Activated CD4-positive, alpha-beta T cell treated with anti-CD3 and anti-CD28 coated beads for 36 hours (primary cell): ENCODE measurements at regions not wholly inside any gene's neighbourhood (a gene's known extent, or its start where the extent isn't known, plus 50 kb on each side); places are given as distances from the start of the nearest gene placed in this dataset.
"Not testable (repeated sequence)": the region's sequence is repeated elsewhere in the genome, so short reads cannot be mapped to it uniquely, and the experiment has no call there.

Experiments
- ATAC-seq: fragments of 200-7000 bp; cut with Tn5 transposase; one replicate; pipeline ENCODE4 v1.10.0; 2021; ENCODE audit warnings: mild to moderate bottlenecking, moderate library complexity
- CTCF ChIA-PET: fragments of 350-600 bp; sonication (Branson Sonifier 250); formaldehyde crosslinking; loops from one replicate; lab custom pipeline; 2021; ENCODE audit warnings: antibody characterized with exemption; lab: Charles Lee
- POLR2A ChIA-PET: fragments of 350-600 bp; sonication (Branson Sonifier 250); formaldehyde crosslinking; loops from one replicate; lab custom pipeline; 2021; ENCODE audit warnings: antibody characterized with exemption, inconsistent platforms; lab: Charles Lee
- DNase-seq: peaks from one replicate; pipeline ENCODE4 v3.0.0-alpha.2; 2020
- H3K27ac Mint-ChIP-seq: one replicate; pipeline ENCODE4 v1.8.0; 2021; ENCODE audit warnings: mixed read lengths
- H3K27me3 Mint-ChIP-seq: one replicate; pipeline ENCODE4 v1.8.0; 2021; ENCODE audit warnings: mixed read lengths
- H3K36me3 Mint-ChIP-seq: one replicate; pipeline ENCODE4 v1.8.0; 2021; ENCODE audit warnings: low read depth, mixed read lengths
- H3K4me1 Mint-ChIP-seq: one replicate; pipeline ENCODE4 v1.8.0; 2021; ENCODE audit warnings: mixed read lengths
- H3K4me3 Mint-ChIP-seq: one replicate; pipeline ENCODE4 v1.8.0; 2021; ENCODE audit warnings: mild to moderate bottlenecking, moderate library complexity, mixed read lengths
- H3K9me3 Mint-ChIP-seq: one replicate; pipeline ENCODE4 v1.8.0; 2021; ENCODE audit warnings: low read depth, mixed read lengths
- intact Hi-C, 2 experiments: fragments of 100-400 bp; cut with DNase I in 1 of 2; cut with micrococcal nuclease in 1 of 2; formaldehyde crosslinking; loops; one replicate each; pipeline versions ENCODE4 v1.14.2 to v1.15.1; 2022 to 2024; cut with DNase I, micrococcal nuclease

- DNase-seq, ATAC-seq, H3K4me1 Mint-ChIP-seq, intact Hi-C loops, H3K27me3 Mint-ChIP-seq, H3K27ac Mint-ChIP-seq, CTCF ChIA-PET, H3K4me3 Mint-ChIP-seq, H3K36me3 Mint-ChIP-seq, POLR2A ChIA-PET: not testable (repeated sequence)
- H3K9me3 Mint-ChIP-seq: peaks cover 24% of the 10 kb centered on the region
These were observed 483.8 kb downstream of the ADCYAP1 start for GRCh38 chr18:1388468-1388867.

- H3K27ac Mint-ChIP-seq: no peak overlapping the region
- H3K4me1 Mint-ChIP-seq: no peaks in the 10 kb centered on the region
- H3K9me3 Mint-ChIP-seq: peaks cover 11% of the 10 kb centered on the region
- ChIA-PET POLR2A (no interaction called here), CTCF (no interaction called here)
- no peaks in the 10 kb centered on the region for H3K36me3 Mint-ChIP-seq
- peaks cover 2% of the 10 kb centered on the region for H3K27me3 Mint-ChIP-seq
- ATAC-seq (no peak), DNase-seq (no peak)
- intact Hi-C loops: loop anchor here in 1 of 2 experiments (10.0 kb wide), 1 partner anchor 257 kb away; no protein-coding TSS in a partner anchor
- no peak overlapping the region for H3K4me3 Mint-ChIP-seq
These were observed 487.4 kb downstream of the ADCYAP1 start for GRCh38 chr18:1392046-1392445.

GRCh38 chr18:1392865-1393734 is 488.4 kb downstream of the ADCYAP1 start:
- ATAC-seq (no peak), DNase-seq (no peak)
- H3K9me3 Mint-ChIP-seq: peaks cover 5% of the 10 kb centered on the region
- POLR2A ChIA-PET: no interaction called here
- no peak overlapping the region for H3K4me3 Mint-ChIP-seq
- intact Hi-C loops: loop anchor here in 1 of 2 experiments (10.0 kb wide), 1 partner anchor 258 kb away; no protein-coding TSS in a partner anchor
- CTCF ChIA-PET: no interaction called here
- peaks cover 2% of the 10 kb centered on the region for H3K27me3 Mint-ChIP-seq
- H3K36me3 Mint-ChIP-seq: no peaks in the 10 kb centered on the region
- H3K4me1 Mint-ChIP-seq: no peaks in the 10 kb centered on the region
- H3K27ac Mint-ChIP-seq: no peak overlapping the region

- peaks cover 5% of the 10 kb centered on the region for H3K9me3 Mint-ChIP-seq
- H3K4me1 Mint-ChIP-seq: no peaks in the 10 kb centered on the region
- DNase-seq (no peak), ATAC-seq (no peak)
- H3K36me3 Mint-ChIP-seq: no peaks in the 10 kb centered on the region
- H3K27ac Mint-ChIP-seq: no peak overlapping the region
- H3K27me3 Mint-ChIP-seq: peaks cover 2% of the 10 kb centered on the region
- intact Hi-C loops: loop anchor here in 1 of 2 experiments (10.0 kb wide), 1 partner anchor 259 kb away; no protein-coding TSS in a partner anchor
- no peak overlapping the region for H3K4me3 Mint-ChIP-seq
- POLR2A ChIA-PET: no interaction called here
- CTCF ChIA-PET: no interaction called here
These were observed 489.3 kb downstream of the ADCYAP1 start for GRCh38 chr18:1393929-1394328.

GRCh38 chr18:1394426-1394825 is 489.8 kb downstream of the ADCYAP1 start:
- ATAC-seq (no peak), DNase-seq (no peak)
- no peaks in the 10 kb centered on the region for H3K36me3 Mint-ChIP-seq
- intact Hi-C loops: loop anchor here in 1 of 2 experiments (10.0 kb wide), 1 partner anchor 260 kb away; no protein-coding TSS in a partner anchor
- peaks cover 3% of the 10 kb centered on the region for H3K9me3 Mint-ChIP-seq
- H3K4me1 Mint-ChIP-seq: no peaks in the 10 kb centered on the region
- H3K27ac Mint-ChIP-seq: no peak overlapping the region
- peaks cover 2% of the 10 kb centered on the region for H3K27me3 Mint-ChIP-seq
- ChIA-PET POLR2A (no interaction called here), CTCF (no interaction called here)
- no peak overlapping the region for H3K4me3 Mint-ChIP-seq

DNA sequence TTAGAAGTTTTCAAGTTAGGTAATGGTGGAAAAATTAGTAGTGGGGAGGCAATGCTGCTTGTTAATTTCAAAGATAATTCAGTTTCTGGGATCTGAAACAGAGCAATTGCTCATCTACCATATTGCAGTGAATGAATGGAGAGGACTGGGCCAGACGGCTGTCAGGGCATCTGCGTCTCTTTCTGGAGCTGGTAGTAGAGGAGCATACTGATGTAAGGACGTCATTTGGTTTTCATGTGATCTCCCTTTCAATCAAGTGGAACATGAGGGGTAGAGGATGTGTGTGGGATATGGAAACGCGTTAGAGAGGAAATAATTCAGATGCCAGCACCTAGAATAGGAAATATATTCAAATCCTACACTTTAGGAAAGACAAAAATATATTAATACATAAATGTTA is 490.3 kb downstream of the ADCYAP1 start:
- ATAC-seq: no peak
- no peak for DNase-seq
- ChIA-PET CTCF (no interaction called here), POLR2A (no interaction called here)
- H3K27ac Mint-ChIP-seq: no peak overlapping the region
- H3K27me3 Mint-ChIP-seq: peaks cover 2% of the 10 kb centered on the region
- H3K4me1 Mint-ChIP-seq: no peaks in the 10 kb centered on the region
- intact Hi-C loops: loop anchor here in 1 of 2 experiments (10.0 kb wide), 1 partner anchor 260 kb away; no protein-coding TSS in a partner anchor
- no peak overlapping the region for H3K4me3 Mint-ChIP-seq
- H3K9me3 Mint-ChIP-seq: peaks cover 3% of the 10 kb centered on the region
- H3K36me3 Mint-ChIP-seq: no peaks in the 10 kb centered on the region

DNA sequence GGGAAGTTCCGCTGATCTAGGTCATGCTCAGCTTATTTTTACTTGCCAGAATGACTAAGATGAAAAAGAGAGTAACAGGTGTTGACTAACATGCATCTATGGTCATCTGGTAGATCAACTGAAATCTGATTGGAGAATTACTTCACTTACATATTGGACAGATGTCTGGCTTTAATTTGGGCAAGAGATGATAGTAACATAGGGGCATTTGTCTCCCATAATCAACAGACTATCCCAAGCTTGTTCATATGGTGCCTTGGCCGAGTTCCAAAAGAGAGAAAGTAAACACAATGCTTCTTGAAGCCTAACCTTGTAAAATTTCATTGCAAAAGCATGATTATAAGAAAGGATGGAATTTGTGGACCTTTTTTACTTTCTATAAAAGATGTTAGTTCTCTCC is 503.7 kb downstream of the ADCYAP1 start:
- intact Hi-C loops: no loop called here
- DNase-seq: no peak
- ATAC-seq: no peak
- no peak overlapping the region for H3K4me3 Mint-ChIP-seq
- no peak overlapping the region for H3K27ac Mint-ChIP-seq
- no peaks in the 10 kb centered on the region for H3K4me1 Mint-ChIP-seq
- no peaks in the 10 kb centered on the region for H3K9me3 Mint-ChIP-seq
- no peaks in the 10 kb centered on the region for H3K27me3 Mint-ChIP-seq
- H3K36me3 Mint-ChIP-seq: no peaks in the 10 kb centered on the region
- ChIA-PET CTCF (no interaction called here), POLR2A (no interaction called here)

DNA sequence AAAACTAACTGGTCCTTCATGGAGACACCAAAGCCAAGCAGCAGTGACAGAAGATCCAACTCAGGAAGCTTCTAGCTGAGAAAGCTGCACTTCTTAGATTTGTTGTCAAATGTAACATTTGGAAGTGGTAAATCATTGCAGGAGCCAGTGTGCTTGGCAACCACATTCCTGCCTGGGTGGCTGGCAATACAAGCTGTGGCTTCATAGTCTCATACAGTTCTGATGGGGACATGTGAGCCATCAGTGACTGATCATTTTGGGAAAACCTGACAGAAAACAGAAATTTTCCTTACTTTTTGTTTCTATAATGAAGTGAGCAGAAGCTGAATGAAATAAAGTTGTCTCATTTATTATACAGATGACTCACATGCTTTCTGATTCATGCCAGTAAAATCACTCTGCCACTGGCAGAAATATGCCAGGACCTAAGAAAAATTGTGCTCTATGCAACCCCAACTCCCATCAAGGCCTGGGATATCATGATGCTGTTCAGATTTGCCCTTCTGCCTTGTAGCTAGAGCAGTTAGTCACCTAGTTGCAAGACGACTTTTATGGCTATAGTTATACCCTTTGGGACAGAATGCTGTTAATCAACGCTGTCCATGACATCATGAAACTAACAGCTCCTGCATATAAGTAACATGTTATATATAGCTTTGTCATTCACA is 508.1 kb downstream of the ADCYAP1 start:
- Mint-ChIP-seq H3K4me3 (no peak overlapping the region), H3K9me3 (peaks cover 1% of the 10 kb centered on the region), H3K36me3 (no peaks in the 10 kb centered on the region), H3K27me3 (no peaks in the 10 kb centered on the region), H3K27ac (no peak overlapping the region), H3K4me1 (no peaks in the 10 kb centered on the region)
- ATAC-seq (no peak), DNase-seq (no peak)
- intact Hi-C loops: no loop called here
- ChIA-PET POLR2A (no interaction called here), CTCF (interaction anchor here (0.6 kb wide), 1 partner anchor 170 kb away, joined by 3 read pairs; no protein-coding TSS in a partner anchor)

- Mint-ChIP-seq H3K36me3 (no peaks in the 10 kb centered on the region), H3K4me1 (no peaks in the 10 kb centered on the region), H3K27ac (no peak overlapping the region), H3K27me3 (no peaks in the 10 kb centered on the region), H3K4me3 (no peak overlapping the region), H3K9me3 (peaks cover 1% of the 10 kb centered on the region)
- no peak for DNase-seq
- CTCF ChIA-PET: no interaction called here
- intact Hi-C loops: no loop called here
- POLR2A ChIA-PET: no interaction called here
- no peak for ATAC-seq
These were observed 508.6 kb downstream of the ADCYAP1 start for GRCh38 chr18:1413323-1413675.

DNA sequence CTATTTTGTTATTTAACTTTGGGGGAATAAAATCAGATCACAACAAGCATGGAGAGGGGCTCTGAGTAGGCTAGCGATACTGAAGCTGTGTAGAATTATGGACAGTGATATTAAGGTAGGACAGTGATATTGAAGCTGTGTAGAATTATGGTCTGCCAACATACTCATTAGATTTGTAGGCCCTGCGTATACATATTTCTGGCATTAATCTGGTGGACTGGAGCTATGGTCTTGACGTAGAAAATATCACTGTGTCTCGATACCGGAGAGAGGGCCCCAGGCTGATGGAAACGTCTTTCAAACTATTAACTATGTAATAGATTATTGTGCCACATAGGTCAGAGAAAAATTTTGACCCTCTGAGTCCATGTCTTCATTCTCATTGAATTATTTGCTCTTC is 511.4 kb downstream of the ADCYAP1 start:
- DNase-seq (no peak), ATAC-seq (no peak)
- intact Hi-C loops: no loop called here
- H3K4me1 Mint-ChIP-seq: no peaks in the 10 kb centered on the region
- no peaks in the 10 kb centered on the region for H3K27me3 Mint-ChIP-seq
- POLR2A ChIA-PET: no interaction called here
- peaks cover 1% of the 10 kb centered on the region for H3K9me3 Mint-ChIP-seq
- H3K27ac Mint-ChIP-seq: no peak overlapping the region
- no peaks in the 10 kb centered on the region for H3K36me3 Mint-ChIP-seq
- H3K4me3 Mint-ChIP-seq: no peak overlapping the region
- CTCF ChIA-PET: interaction anchor here (1.2 kb wide), 1 partner anchor 13 kb away, joined by 3 read pairs; no protein-coding TSS in a partner anchor

DNA sequence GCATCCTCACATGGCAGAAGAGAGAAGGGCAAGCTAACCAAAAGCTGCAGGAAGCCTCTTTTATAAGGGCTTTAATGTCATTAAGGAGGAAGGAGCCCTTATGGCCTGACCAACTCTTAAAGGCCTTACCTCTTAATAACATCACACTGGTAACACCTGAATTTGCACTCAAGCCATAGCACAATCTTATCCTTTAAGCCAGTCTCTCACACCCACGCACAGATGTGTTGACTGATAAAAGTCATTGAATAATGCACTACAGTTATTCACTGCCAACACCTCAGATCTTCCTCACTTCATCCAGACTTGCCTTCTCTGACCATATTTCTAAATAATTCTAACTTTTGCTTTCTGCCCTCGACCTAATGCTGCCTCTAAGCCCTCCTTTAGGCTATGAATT is 516.8 kb downstream of the ADCYAP1 start:
- H3K4me3 Mint-ChIP-seq: no peak overlapping the region
- DNase-seq: no peak
- ChIA-PET CTCF (no interaction called here), POLR2A (interaction anchor here (0.7 kb wide), 1 partner anchor 35 kb away, joined by 3 read pairs; no protein-coding TSS in a partner anchor)
- no peaks in the 10 kb centered on the region for H3K27me3 Mint-ChIP-seq
- no peak for ATAC-seq
- no peak overlapping the region for H3K27ac Mint-ChIP-seq
- H3K4me1 Mint-ChIP-seq: no peaks in the 10 kb centered on the region
- no peaks in the 10 kb centered on the region for H3K9me3 Mint-ChIP-seq
- H3K36me3 Mint-ChIP-seq: no peaks in the 10 kb centered on the region
- intact Hi-C loops: no loop called here

DNA sequence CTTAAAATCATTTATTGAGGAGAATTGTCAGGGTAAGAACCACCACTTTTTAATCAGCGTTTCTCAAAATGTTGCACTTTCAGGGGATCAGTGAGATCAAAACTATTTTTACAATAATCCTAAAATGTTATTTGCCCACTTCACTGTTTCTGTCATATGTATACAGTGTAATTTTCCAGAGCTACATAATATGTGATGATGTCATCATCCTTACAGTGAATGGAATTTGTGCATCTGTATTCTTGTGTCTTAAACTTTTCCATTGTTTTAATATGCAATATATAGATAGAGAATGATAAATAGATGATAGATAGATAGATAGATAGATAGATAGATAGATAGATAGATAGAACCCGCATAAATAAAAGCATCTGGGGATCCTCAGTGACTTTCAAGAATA is 518.0 kb downstream of the ADCYAP1 start:
- no peaks in the 10 kb centered on the region for H3K27me3 Mint-ChIP-seq
- ChIA-PET CTCF (no interaction called here), POLR2A (no interaction called here)
- no peak for ATAC-seq
- no peak for DNase-seq
- no peaks in the 10 kb centered on the region for H3K9me3 Mint-ChIP-seq
- H3K4me3 Mint-ChIP-seq: no peak overlapping the region
- no peaks in the 10 kb centered on the region for H3K4me1 Mint-ChIP-seq
- no peaks in the 10 kb centered on the region for H3K36me3 Mint-ChIP-seq
- H3K27ac Mint-ChIP-seq: no peak overlapping the region
- intact Hi-C loops: no loop called here
